HAP-1 (cell line): ENCODE measurements at regions not wholly inside any gene's neighbourhood (a gene's known extent, or its start where the extent isn't known, plus 50 kb on each side); places are given as distances from the start of the nearest gene placed in this dataset.

Experiments used
- DNase-seq, 2 experiments: peaks; one replicate each; pipeline ENCODE4 v3.0.0-alpha.2; 2016 to 2020; ENCODE audit warnings: low spot score in 2 of 2
- H3K27me3 ChIP-seq: fragments of 250-450 bp; sonication (Bioruptor Pico); 2 replicates; pipeline ENCODE4 v1.5.1; 2020; ENCODE audit warnings: low read depth, mild to moderate bottlenecking, moderate library complexity
- H3K36me3 ChIP-seq: fragments of 250-450 bp; sonication (Bioruptor Pico); replicated peaks from 2 replicates; pipeline ENCODE4 v1.5.1; 2020; ENCODE audit warnings: mild to moderate bottlenecking
- H3K4me1 ChIP-seq: fragments of 250-450 bp; sonication (Bioruptor Pico); 2 replicates; pipeline ENCODE4 v1.5.1; 2020; ENCODE audit warnings: mild to moderate bottlenecking
- H3K4me3 ChIP-seq: fragments of 250-450 bp; sonication (Bioruptor Pico); 2 replicates; pipeline ENCODE4 v1.5.1; 2020; ENCODE audit warnings: mild to moderate bottlenecking, moderate library complexity
- H3K9me3 ChIP-seq: fragments of 250-450 bp; sonication (Bioruptor Pico); 2 replicates; pipeline ENCODE4 v1.5.1; 2020; ENCODE audit warnings: mild to moderate bottlenecking, moderate library complexity
- in situ Hi-C: fragments of 300-500 bp; cut with MboI; formaldehyde crosslinking; loops from 3 replicates; pipeline ENCODE4 v1.14.3; 2020; ENCODE audit warnings: low sequenced_read_pairs, inconsistent platforms, mixed read lengths

DNA sequence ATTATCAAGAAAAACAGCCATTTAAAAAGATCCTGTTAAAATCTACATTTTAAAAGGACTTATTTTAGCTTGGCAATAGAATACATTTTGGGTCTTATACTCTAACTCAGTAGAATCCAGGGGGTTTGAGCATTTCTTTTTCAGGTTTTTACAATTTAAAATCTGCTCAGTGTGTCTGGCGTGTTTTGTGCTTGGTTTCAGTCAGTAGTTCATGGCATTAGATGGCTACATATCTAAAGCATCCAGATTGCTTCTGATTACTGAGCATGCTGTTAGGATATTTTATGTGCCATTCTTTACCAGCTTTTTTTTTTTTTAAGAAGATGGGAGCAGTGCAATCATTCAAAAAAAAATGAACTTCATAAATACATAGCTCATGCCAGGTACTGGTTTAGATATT is 566.1 kb upstream of the LARGE1 start:
- Histone ChIP-seq H3K27me3 (no peaks in the 10 kb centered on the region), H3K9me3 (no peaks in the 10 kb centered on the region), H3K4me3 (no peak overlapping the region), H3K36me3 (no peaks in the 10 kb centered on the region), H3K4me1 (no peaks in the 10 kb centered on the region)
- in situ Hi-C loops = no loop called here
- no peak for DNase-seq

DNA sequence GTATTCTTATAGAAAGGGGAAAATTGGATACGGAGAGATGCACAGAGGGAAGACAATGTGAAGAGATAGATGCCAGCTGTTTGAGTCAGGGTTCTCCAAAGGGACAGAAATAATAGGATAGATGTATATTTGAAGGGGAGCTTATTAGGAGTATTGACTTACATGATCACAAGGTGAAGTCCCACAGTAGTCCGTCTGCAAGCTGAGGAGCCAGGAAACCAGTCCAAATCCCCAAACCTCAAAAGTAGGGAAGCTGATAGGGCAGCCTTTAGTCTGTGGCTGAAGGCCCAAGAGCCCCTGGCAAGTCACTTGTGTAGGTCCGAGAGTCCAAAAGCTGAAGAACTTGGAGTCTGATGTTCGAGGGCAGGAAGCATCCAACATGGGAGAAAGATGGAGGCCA is 569.6 kb upstream of the LARGE1 start:
- H3K9me3 ChIP-seq = no peaks in the 10 kb centered on the region
- H3K27me3 ChIP-seq = no peaks in the 10 kb centered on the region
- H3K4me3 ChIP-seq = no peak overlapping the region
- DNase-seq = no peak
- in situ Hi-C loops = no loop called here
- no peaks in the 10 kb centered on the region for H3K4me1 ChIP-seq
- H3K36me3 ChIP-seq = no peaks in the 10 kb centered on the region

DNA sequence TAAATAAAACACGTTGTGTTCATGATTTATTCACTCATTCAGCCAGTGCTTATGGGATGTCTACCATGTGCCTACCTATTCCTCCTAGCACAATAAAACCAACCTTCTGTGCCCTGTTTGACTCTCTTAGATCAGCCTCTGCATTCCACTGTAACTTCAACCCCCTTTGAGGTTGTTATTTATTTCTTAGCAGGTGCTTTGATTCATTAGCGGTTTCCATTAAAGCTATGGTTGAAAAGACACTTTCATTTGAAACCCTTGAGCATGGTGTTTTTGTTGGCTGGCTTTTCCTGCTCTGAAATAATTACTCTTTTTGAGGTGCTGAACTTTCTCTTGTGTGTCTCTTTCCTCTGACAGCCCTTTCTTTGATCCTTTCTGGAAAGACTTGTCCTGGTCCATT is 570.6 kb upstream of the LARGE1 start:
- no peak for DNase-seq
- no peak overlapping the region for H3K4me3 ChIP-seq
- H3K9me3 ChIP-seq = no peaks in the 10 kb centered on the region
- H3K27me3 ChIP-seq = no peaks in the 10 kb centered on the region
- no peaks in the 10 kb centered on the region for H3K4me1 ChIP-seq
- H3K36me3 ChIP-seq = no peaks in the 10 kb centered on the region
- in situ Hi-C loops = no loop called here

GRCh38 chr22:34493486-34493885 is 572.5 kb upstream of the ISX start:
- Histone ChIP-seq H3K27me3 (no peaks in the 10 kb centered on the region), H3K4me3 (no peak overlapping the region), H3K9me3 (no peaks in the 10 kb centered on the region), H3K36me3 (no peaks in the 10 kb centered on the region), H3K4me1 (no peaks in the 10 kb centered on the region)
- in situ Hi-C loops = no loop called here
- DNase-seq = no peak

DNA sequence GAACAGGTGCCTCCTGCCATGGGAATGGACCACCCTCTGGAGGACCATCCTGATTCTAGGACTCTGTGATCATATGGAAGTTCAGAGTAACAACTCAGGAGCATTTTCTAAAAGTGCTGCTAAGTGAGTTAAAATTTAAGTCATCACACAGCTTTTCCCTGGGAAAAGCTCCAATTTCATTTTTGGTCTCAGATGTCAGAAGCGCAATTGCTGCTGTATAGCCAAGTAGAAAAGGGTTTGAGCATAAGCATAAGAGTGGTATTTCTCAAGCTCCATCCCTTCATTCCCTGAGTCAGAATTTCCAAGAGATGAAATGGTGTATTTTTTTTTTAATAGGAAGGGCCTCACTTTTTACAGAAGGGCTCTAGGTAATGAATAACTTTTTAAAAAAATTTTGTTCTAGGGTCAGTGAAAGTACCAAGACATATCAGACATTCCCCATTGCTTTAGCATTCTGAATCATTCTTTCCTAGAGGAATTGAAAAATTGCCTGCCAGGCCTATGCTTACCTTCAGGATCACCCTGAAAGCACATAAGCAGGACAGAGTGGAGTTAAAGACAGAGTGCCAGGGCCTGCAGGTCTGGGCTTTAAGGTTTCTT is 564.5 kb upstream of the ISX start:
- DNase-seq = no peak
- Histone ChIP-seq H3K9me3 (no peaks in the 10 kb centered on the region), H3K4me3 (no peak overlapping the region), H3K27me3 (no peaks in the 10 kb centered on the region), H3K36me3 (no peaks in the 10 kb centered on the region), H3K4me1 (no peaks in the 10 kb centered on the region)
- in situ Hi-C loops = no loop called here

- no peaks in the 10 kb centered on the region for H3K4me1 ChIP-seq
Measured at GRCh38 chr22:34502821-34503220, 563.1 kb upstream of the ISX start.

DNA sequence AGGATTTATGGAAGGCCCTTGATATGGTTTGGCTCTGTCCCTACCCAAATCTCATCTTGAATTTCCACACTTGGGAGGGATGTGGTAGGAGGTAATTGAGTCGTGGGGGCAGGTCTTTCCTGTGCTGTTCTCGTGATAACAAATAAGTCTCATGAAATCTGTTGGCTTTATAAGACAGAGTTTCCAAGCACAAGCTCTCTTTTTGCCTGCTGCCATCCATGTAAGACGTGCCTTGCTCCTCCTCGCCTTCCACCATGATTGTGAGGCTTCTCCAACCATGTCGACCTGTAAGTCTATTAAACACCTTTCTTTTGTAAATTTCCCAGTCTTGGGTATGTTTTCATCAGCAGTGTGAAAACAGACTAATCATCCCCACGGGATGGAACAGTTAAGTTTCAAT is 557.2 kb upstream of the ISX start:
- Histone ChIP-seq H3K4me3 (no peak overlapping the region), H3K4me1 (no peaks in the 10 kb centered on the region), H3K27me3 (no peaks in the 10 kb centered on the region), H3K36me3 (no peaks in the 10 kb centered on the region), H3K9me3 (no peaks in the 10 kb centered on the region)
- no peak for DNase-seq
- in situ Hi-C loops = no loop called here

More at GRCh38 chr22:34502821-34503220, 563.1 kb upstream of the ISX start:
- H3K36me3 ChIP-seq = no peaks in the 10 kb centered on the region
- H3K27me3 ChIP-seq = no peaks in the 10 kb centered on the region
- in situ Hi-C loops = no loop called here
- H3K9me3 ChIP-seq = no peaks in the 10 kb centered on the region
- DNase-seq = no peak
- no peak overlapping the region for H3K4me3 ChIP-seq

DNA sequence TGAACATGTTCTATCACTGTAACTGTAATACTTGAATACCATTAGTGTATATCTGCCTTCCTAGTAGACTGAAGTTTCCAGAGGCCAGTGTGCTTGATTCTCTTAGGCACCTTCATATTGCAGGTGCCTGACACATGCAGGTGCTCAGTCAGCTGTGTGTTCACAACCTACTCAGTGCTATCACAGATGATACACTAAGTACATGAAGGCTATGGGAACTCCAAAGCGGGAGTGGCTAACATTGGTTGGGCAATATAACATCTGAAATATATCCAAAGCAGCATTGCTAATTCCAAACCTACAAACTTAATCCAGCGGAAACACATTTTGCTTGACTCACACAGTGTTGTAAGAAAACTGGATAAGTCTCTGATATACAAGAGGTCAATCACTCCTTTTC is 539.3 kb upstream of the ISX start:
- in situ Hi-C loops = no loop called here
- no peak for DNase-seq
- no peaks in the 10 kb centered on the region for H3K36me3 ChIP-seq
- no peaks in the 10 kb centered on the region for H3K27me3 ChIP-seq
- no peak overlapping the region for H3K4me3 ChIP-seq
- no peaks in the 10 kb centered on the region for H3K4me1 ChIP-seq
- H3K9me3 ChIP-seq = no peaks in the 10 kb centered on the region

- no peak overlapping the region for H3K4me3 ChIP-seq
Measured at GRCh38 chr22:34534101-34534500, 531.9 kb upstream of the ISX start.

DNA sequence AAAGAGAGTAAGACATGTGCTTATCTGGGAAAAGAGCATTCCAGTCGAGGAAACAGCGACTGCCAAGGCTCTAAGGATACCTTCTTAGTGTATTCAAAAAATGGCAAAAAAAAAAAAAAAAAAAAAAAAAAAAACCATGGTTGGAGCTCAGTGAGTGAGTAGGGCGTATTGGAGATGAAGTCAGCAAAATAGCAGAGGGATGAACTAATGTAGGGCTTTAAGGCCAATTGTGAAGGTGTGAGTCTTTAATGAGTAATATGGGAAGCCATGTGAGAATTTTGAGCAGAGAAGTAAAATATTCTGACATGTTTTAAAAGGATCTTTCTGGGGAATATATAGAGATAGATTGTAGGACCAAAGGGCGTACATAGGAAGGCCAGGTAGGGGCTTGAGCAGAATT is 498.6 kb upstream of the ISX start:
- no peak overlapping the region for H3K4me3 ChIP-seq
- H3K36me3 ChIP-seq = no peaks in the 10 kb centered on the region
- no peak for DNase-seq
- in situ Hi-C loops = no loop called here
- no peaks in the 10 kb centered on the region for H3K9me3 ChIP-seq
- H3K27me3 ChIP-seq = no peaks in the 10 kb centered on the region
- H3K4me1 ChIP-seq = no peaks in the 10 kb centered on the region

More at GRCh38 chr22:34534101-34534500, 531.9 kb upstream of the ISX start:
- DNase-seq = no peak
- H3K36me3 ChIP-seq = no peaks in the 10 kb centered on the region
- H3K27me3 ChIP-seq = no peaks in the 10 kb centered on the region
- no peaks in the 10 kb centered on the region for H3K4me1 ChIP-seq
- no peaks in the 10 kb centered on the region for H3K9me3 ChIP-seq
- in situ Hi-C loops = no loop called here

GRCh38 chr22:34570408-34570807 is 495.6 kb upstream of the ISX start:
- Histone ChIP-seq H3K27me3 (no peaks in the 10 kb centered on the region), H3K4me3 (no peak overlapping the region), H3K4me1 (no peaks in the 10 kb centered on the region), H3K36me3 (no peaks in the 10 kb centered on the region), H3K9me3 (no peaks in the 10 kb centered on the region)
- in situ Hi-C loops = no loop called here
- no peak for DNase-seq

- H3K9me3 ChIP-seq = no peaks in the 10 kb centered on the region
- H3K4me3 ChIP-seq = no peak overlapping the region
- in situ Hi-C loops = no loop called here
- no peaks in the 10 kb centered on the region for H3K27me3 ChIP-seq
- H3K36me3 ChIP-seq = no peaks in the 10 kb centered on the region
- no peaks in the 10 kb centered on the region for H3K4me1 ChIP-seq
- DNase-seq = no peak
Measured at GRCh38 chr22:34579519-34579918, 486.4 kb upstream of the ISX start.

DNA sequence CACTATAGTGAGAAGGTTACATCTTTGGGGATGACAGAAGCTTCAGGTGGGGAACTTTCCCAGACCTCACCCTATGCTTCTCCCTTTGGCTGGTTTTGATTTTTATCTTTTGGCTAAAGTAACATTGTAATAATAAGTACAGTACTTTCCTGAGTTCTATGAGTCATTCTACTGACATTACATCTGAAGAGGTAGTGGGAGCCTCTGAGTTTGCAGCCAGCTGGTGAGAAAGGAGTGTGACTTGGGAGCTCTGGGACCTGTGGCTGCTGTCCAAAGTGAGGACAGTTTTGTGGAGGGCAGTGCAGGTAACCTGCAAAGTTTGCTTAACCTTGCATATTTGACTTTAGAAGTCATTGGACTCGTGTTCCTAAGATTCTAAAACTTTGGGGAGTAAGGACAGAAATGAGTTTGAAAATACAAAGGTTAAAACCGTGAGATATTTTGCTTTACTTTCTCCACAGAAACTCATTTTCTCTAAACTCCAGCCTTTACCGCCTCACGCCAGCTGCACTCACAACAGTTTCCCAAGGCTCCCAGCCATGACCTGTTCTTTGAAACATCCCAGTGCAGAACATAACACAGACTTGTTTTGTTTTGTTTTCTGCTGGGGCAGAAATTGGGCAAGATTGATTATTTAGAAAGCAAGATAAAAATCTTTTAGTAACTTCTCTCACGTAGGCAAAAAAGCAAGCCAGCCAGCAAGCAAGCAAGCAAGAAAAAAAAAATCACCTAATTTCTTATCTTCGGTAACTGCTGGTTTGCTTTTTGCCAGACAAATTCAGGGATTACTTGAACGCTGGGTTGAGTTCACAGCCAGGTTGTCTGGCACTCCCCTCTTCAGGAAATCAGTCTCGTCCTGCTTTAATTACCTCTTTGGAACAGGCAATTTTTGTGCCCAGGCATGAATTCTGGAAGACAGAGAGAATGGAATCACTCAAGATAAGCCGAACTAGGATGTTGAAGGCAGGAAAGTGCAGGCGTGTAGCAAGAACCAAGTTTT is 478.3 kb upstream of the ISX start:
- no peaks in the 10 kb centered on the region for H3K36me3 ChIP-seq
- H3K4me1 ChIP-seq = no peaks in the 10 kb centered on the region
- H3K27me3 ChIP-seq = no peaks in the 10 kb centered on the region
- H3K9me3 ChIP-seq = no peaks in the 10 kb centered on the region
- no peak for DNase-seq
- in situ Hi-C loops = no loop called here
- H3K4me3 ChIP-seq = no peak overlapping the region

GRCh38 chr22:34588871-34589545 is 476.9 kb upstream of the ISX start:
- no peak for DNase-seq
- Histone ChIP-seq H3K27me3 (no peaks in the 10 kb centered on the region), H3K4me1 (no peaks in the 10 kb centered on the region), H3K36me3 (no peaks in the 10 kb centered on the region), H3K4me3 (no peak overlapping the region), H3K9me3 (no peaks in the 10 kb centered on the region)
- in situ Hi-C loops = no loop called here
